Lung microvascular endothelial cell (primary cell): ENCODE measurements at regions not wholly inside any gene's neighbourhood (a gene's known extent, or its start where the extent isn't known, plus 50 kb on each side); places are given as distances from the start of the nearest gene placed in this dataset.

Source experiments
- DNase-seq, 2 donors: peaks; one replicate each; pipeline versions ENCODE4 v3.0.0 to v3.0.0-alpha.2; 2010; ENCODE audit warnings: low read depth in 2 of 2

DNA sequence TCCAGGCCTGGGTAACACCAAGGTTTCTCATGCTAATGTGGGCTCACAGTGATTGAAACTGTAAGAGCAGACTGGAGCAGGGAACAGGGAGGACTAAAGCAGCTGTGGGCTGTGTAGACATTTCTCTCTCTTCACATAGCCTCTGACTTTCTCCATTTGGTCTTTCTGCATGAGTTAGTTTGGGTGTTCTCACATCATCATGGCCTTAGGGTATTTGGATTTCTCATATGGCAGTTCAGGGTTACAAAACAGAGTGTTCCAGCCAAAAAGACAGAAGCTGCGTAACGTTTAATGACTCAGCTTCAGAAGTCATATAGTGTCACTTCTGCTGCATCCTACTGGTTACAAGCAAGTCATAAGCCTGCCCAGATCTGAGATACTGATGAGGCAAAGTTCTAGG is 52.0 kb upstream of the OSBPL8 start:
- DNase-seq, result peak in 1 of 2 donors; percentile 39

- DNase-seq, result no peak
Observed at GRCh38 chr12:76614364-76614763, 54.8 kb upstream of the OSBPL8 start.

DNA sequence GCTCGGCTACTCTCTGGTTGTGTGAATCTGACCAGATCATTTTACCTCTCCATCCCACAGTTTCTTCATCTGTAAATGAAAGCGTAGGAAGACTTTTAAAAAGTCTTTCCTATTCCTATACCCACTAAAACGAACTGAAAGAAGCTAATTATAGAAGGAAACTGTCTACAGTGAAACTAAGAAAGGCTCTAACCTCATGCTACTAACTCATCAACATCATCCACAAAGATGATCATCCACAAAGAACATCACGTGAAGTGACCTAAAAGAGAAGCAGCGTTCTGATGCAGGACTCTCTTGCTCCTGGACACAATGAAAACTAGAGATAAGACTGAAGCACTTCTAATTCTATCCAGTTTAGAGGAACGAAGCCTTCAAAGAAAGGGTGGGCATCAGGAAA is 58.5 kb upstream of the OSBPL8 start:
- DNase-seq, result no peak

GRCh38 chr12:76621582-76622024 is 62.0 kb upstream of the OSBPL8 start:
- peak; percentile 80 to 90 for DNase-seq

GRCh38 chr12:76622351-76622750 is 62.8 kb upstream of the OSBPL8 start:
- DNase-seq, result no peak

GRCh38 chr12:76622915-76623314 is 63.3 kb upstream of the OSBPL8 start:
- no peak for DNase-seq

- peak; percentile 44 for DNase-seq
Observed at GRCh38 chr12:76623931-76624330, 64.4 kb upstream of the OSBPL8 start.

DNA sequence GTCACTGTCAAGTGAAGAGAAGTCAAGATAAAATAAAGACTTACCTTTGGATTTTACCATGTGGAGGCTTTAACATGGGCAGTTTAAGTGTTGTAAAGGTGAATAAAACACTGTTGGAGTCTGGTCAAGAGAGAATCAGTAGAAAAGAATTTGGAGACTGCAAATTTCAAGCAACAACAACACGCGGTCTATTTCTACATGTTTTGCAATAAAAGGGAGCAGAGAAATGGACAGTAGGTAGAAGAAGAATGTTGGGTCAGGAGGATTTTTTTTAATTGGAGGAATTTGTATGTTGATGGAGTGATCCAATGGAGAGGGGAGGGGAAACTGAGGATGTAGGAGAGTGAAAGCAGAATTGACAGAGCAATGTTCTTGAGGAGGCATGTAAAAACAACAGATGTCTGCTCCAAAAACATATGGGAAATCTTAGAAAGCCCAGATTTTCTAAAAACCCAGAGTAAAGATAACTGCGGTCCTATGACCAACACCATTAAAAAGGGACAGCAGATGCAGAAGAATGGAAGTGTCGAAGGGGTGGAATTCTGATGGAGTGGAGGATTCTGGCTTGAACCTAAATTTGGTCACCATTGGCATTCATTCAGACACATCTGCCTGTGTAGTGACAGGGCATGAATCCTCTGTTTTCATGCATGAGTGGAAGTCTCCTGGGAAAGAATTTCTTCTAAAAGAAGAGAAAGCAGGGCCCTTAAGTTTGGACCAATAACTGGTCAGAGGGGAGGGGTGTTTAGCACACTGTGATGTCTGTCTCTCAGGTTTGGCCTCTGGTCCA is 68.0 kb upstream of the OSBPL8 start:
- DNase-seq, result no peak

DNA sequence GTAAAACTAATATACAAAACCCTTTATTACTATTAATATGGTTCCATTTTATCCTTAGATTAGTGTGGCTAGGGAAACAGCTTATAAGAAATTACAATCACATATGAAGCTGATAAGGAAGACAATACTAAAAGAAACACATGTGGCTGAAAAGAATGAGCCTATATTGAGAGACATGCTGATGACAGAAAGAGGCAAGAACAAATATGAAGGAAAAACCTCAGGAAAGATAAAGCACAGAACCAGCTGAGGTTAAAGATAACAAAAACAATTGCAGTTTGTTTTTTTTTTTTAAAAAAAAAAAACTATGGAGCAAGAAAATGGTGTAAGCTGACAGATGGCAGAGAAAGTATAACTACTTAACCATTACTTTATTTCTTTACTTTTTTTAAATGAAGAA is 69.2 kb upstream of the OSBPL8 start:
- no peak for DNase-seq

DNA sequence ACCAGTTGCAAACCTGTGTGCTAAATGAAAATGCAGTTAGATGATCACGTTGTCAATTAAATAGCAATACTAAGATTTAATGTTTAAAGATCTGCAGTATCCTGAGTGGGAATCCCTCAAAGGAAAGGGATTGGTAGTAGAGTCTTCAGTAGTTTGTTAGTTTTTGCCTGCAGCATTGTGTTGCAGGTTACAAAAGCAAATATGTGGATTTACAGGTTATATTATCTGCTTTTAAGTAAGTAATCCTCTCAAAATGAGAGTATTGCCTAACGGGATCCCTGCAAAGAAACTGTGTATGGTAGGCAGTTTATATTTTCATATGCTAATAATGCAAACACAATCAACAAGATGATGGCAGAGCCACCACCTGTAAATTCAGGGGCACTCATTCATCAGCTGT is 72.2 kb upstream of the OSBPL8 start:
- DNase-seq, result no peak

- DNase-seq, result peak; percentile 60 to 97
Observed at GRCh38 chr12:76633415-76633814, 73.8 kb upstream of the OSBPL8 start.

DNA sequence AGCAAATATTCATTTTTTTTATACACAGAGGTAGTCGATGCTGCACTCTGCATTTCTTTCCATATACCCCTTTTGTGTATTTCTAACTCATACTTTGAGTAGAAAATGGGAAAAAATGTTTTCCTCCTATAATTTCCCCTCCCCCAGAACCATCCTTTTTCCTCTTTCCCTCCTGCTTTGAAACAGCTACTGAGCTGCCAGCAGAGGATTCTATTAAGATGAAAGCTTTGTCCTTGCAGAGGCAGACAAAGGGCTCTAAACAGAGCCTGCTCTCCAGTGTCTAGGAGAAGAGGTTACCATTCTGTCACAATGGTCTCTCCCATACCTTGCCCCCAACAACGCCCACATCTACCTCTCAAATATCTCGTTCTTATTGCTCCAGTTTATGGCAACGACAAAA is 74.6 kb upstream of the OSBPL8 start:
- peak in 1 of 2 donors; percentile 39 for DNase-seq

DNA sequence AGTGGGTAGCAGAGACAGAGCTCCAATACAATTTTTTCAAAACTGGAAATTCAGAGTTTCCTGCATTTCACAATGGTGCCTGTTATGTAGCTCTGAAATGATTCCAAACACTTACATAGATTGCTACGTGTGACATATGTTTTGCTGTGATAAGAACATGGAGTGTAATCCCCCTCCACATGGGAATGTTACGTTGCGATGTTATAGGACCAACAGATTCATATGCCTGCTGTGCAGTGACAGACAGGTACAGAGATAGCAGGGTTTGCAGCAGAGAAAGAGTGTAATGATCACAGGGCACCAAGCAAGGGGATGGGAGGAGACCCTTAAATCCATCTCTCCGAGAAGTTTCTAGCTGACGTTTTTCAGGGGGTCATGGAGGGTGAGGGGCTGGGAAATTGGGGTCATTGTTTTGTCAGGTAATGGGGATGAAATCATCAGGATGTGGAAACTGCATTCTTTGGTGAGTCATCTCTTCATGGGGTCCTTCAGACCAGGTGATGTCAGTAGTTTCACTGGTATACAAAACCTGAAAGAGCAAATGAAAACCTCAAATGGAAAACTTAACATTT is 76.6 kb upstream of the OSBPL8 start:
- peak; percentile 26 to 86 for DNase-seq

- peak in 1 of 2 donors; percentile 50 for DNase-seq
Observed at GRCh38 chr12:76637807-76638206, 78.2 kb upstream of the OSBPL8 start.

DNA sequence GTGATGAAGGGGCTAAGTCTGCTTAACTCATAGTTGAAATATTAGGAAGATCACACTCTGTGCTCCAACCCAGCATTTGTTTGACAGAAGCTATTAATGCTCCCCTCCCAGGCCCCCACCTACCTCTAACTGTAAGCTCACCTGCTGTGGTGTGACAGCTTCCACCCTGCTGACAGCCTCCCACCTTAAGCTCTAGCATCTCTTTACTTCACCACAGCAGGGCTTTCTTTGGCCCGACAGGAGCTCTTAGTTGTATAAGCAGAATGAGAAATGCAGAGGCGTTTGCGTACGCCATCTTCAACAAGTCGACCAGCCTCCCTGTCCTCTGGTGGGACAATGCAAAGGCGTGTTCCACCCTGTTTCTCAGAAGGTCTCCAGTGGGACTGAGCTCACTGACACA is 80.1 kb upstream of the OSBPL8 start:
- DNase-seq, result no peak

GRCh38 chr12:76641073-76641472 is 81.5 kb upstream of the OSBPL8 start:
- DNase-seq, result no peak

- DNase-seq, result no peak
Observed at GRCh38 chr12:76641961-76642360, 82.4 kb upstream of the OSBPL8 start.

- no peak for DNase-seq
Observed at GRCh38 chr12:76643438-76643837, 83.9 kb upstream of the OSBPL8 start.

GRCh38 chr12:76644950-76645349 is 85.4 kb upstream of the OSBPL8 start:
- no peak for DNase-seq

- DNase-seq, result no peak
Observed at GRCh38 chr12:76645934-76646333, 86.4 kb upstream of the OSBPL8 start.

DNA sequence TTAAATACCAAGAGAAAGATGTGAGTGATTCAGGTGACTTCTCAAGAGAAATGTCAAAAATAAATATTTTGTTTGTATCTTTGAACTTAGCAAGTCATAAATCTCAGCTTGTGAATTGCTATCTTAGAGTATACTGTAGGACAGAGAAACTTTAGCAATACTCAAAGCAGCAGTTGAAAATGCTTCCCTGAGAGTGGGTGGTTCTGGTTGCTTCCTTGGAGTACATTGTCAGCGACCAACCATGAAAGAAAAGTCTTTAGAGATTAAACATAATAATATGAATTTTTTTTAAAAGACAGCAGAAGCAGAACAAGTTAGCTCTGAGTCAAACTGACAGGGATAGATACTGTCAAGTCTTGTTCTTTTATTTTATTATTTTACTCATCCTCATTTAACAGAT is 86.8 kb upstream of the OSBPL8 start:
- DNase-seq, result no peak

- peak in 1 of 2 donors; percentile 62 for DNase-seq
Observed at GRCh38 chr12:76649099-76649498, 89.5 kb upstream of the OSBPL8 start.

- no peak for DNase-seq
Observed at GRCh38 chr12:76652402-76652801, 92.8 kb upstream of the OSBPL8 start.
